Loucy (cell line): ENCODE measurements at regions not wholly inside any gene's neighbourhood (a gene's known extent, or its start where the extent isn't known, plus 50 kb on each side); places are given as distances from the start of the nearest gene placed in this dataset.

Experiments used
- CTCF ChIP-seq: fragments of 200-600 bp; sonication (generic); conservative IDR thresholded peaks from 2 replicates; pipeline ENCODE4 v1.5.1; 2014; ENCODE audit warnings: mild to moderate bottlenecking, antibody characterized with exemption, low read length
- EZH2phosphoT487 ChIP-seq: fragments of 200-600 bp; IDR thresholded peaks from 2 replicates; pipeline ENCODE4 v1.6.1; 2018; ENCODE audit warnings: antibody characterized with exemption, mild to moderate bottlenecking, moderate library complexity, borderline replicate concordance

GRCh38 chr1:38500891-38501290 is 358.7 kb downstream of the RRAGC start:
- TF ChIP-seq CTCF, result no peak
- no peak for TF ChIP-seq EZH2phosphoT487
